ENCODE measurements at regions not wholly inside any gene's neighbourhood (a gene's known extent, or its start where the extent isn't known, plus 50 kb on each side); places are given as distances from the start of the nearest gene placed in this dataset.

DNA sequence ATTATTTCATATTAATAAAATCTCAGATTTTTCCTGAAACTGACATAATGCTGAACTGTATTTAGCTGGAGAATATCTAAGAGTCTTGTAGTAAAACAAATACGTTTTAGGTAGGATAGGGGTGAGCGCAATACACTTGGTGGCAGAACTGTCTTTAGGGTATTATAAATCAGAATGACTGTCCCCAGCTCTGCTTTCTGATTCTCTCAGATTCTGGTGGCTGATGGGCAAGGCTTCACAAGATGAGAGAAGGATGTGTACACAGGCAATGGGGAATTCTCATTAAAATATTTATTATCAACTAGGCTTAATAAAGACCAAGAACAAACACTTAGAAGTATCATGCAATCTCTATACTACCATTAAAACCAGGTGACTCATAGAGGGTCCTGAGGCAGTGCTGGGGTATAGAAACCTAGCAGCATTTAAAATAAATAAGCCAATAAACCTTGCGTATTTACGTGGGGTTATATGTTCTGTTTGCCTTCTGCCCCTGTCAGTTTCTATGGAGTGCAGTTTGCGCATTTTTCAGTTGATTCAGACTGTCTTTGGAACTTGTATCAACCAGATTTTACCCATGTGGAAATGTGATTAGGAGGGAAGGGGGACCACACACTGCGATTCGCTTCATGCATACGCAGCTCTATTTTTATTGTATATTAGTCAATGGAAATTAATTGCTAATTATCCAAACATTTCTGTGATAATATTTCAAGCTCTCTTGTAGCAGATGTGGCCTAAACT lies 1150.7 kb upstream of the WWC1 start:
- DNase-seq (ENCODE audit: low read depth) = no peak
- no peak overlapping the region for H3K4me3 ChIP-seq (ENCODE audit: low read depth, low read length)
- no peak for TF ChIP-seq MAX (IDR thresholded peaks at IDR 0.05; ENCODE audit: low read depth, low read length)
- no peak for TF ChIP-seq CTCF (IDR thresholded peaks at IDR 0.05; ENCODE audit: low read depth, low read length)
- TF ChIP-seq POLR2A (IDR thresholded peaks at IDR 0.05; ENCODE audit: extremely low read depth, insufficient read length) = no peak
- TF ChIP-seq MYC (IDR thresholded peaks at IDR 0.05; ENCODE audit: low read depth, low read length) = no peak

- H3K4me3 ChIP-seq (ENCODE audit: low read depth, low read length) = no peak overlapping the region
- DNase-seq (ENCODE audit: low read depth) = peak; percentile 2
- TF ChIP-seq MAX (IDR thresholded peaks at IDR 0.05; ENCODE audit: low read depth, low read length) (no peak), CTCF (IDR thresholded peaks at IDR 0.05; ENCODE audit: low read depth, low read length) (no peak), MYC (IDR thresholded peaks at IDR 0.05; ENCODE audit: low read depth, low read length) (no peak), POLR2A (IDR thresholded peaks at IDR 0.05; ENCODE audit: extremely low read depth, insufficient read length) (no peak)
These were observed 1147.7 kb upstream of the WWC1 start for GRCh38 chr5:167143716-167144115.

DNA sequence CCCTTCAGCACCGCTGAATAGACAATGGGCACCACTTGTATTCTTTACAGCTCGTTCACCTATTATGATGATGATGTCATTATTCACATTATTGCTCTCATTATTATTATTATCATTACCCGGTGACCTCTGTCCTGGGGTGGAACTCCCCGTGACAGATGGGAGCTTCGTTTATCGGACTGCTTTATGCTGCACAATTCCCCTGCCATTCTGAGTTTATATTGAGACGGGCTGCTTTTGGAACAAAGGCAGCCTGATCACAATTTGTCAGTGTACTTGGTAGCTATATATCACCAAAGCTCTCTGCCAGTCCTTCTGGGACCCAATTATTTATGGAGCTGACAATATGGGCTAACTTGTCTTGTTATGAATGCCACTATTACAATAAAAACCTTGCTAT lies 1145.6 kb upstream of the WWC1 start:
- no peak overlapping the region for H3K4me3 ChIP-seq (ENCODE audit: low read depth, low read length)
- no peak for TF ChIP-seq MAX (IDR thresholded peaks at IDR 0.05; ENCODE audit: low read depth, low read length)
- no peak for TF ChIP-seq MYC (IDR thresholded peaks at IDR 0.05; ENCODE audit: low read depth, low read length)
- TF ChIP-seq POLR2A (IDR thresholded peaks at IDR 0.05; ENCODE audit: extremely low read depth, insufficient read length) = no peak
- DNase-seq (ENCODE audit: low read depth) = no peak

DNA sequence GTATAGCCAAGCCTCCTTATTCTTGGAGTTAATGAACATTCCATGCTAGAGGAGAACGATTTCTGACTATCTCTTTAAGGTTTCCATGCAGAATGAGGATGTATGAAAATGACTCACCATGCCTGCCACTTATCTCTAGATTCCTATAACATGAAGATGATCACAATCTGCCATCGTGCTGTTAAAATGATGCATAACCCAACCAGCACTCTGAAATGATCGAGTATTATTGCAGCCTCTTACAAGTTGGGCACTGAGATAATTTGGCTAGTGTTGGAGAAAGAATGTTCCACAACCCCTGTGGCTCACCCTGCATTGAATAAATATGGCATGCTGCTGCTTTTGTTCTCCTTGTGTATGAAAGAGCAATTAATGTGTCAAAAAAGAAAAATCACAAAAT lies 1143.6 kb upstream of the WWC1 start:
- TF ChIP-seq MYC (IDR thresholded peaks at IDR 0.05; ENCODE audit: low read depth, low read length) (no peak), POLR2A (IDR thresholded peaks at IDR 0.05; ENCODE audit: extremely low read depth, insufficient read length) (no peak), MAX (IDR thresholded peaks at IDR 0.05; ENCODE audit: low read depth, low read length) (no peak), CTCF (IDR thresholded peaks at IDR 0.05; ENCODE audit: low read depth, low read length) (no peak)
- no peak for DNase-seq (ENCODE audit: low read depth)
- no peak overlapping the region for H3K4me3 ChIP-seq (ENCODE audit: low read depth, low read length)

GRCh38 chr5:167150661-167151060 lies 1140.8 kb upstream of the WWC1 start:
- no peak for DNase-seq (ENCODE audit: low read depth)
- no peak overlapping the region for H3K4me3 ChIP-seq (ENCODE audit: low read depth, low read length)
- TF ChIP-seq POLR2A (IDR thresholded peaks at IDR 0.05; ENCODE audit: extremely low read depth, insufficient read length) (no peak), CTCF (IDR thresholded peaks at IDR 0.05; ENCODE audit: low read depth, low read length) (no peak), MYC (IDR thresholded peaks at IDR 0.05; ENCODE audit: low read depth, low read length) (no peak), MAX (IDR thresholded peaks at IDR 0.05; ENCODE audit: low read depth, low read length) (no peak)

DNA sequence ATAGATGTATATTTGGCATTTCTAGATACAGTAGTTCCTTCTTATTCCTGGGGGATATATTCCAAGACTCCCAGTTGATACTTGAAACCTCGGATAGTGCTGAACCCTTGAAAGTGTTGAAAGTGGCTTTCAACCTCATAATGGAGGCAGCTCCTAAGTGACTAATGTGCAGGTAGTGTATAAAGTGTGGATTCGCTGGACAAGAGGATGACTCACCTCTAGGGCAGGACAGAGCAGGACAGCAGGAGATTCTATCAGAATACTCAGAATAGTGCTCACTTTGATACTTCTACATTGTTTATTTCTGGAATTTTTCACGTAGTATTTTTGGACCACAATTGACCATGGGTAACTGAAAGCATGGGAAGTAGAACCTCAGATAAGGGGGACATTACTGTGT lies 1138.9 kb upstream of the WWC1 start:
- TF ChIP-seq CTCF (IDR thresholded peaks at IDR 0.05; ENCODE audit: low read depth, low read length) (no peak), POLR2A (IDR thresholded peaks at IDR 0.05; ENCODE audit: extremely low read depth, insufficient read length) (no peak), MAX (IDR thresholded peaks at IDR 0.05; ENCODE audit: low read depth, low read length) (no peak), MYC (IDR thresholded peaks at IDR 0.05; ENCODE audit: low read depth, low read length) (no peak)
- DNase-seq (ENCODE audit: low read depth) = no peak
- H3K4me3 ChIP-seq (ENCODE audit: low read depth, low read length) = no peak overlapping the region

Data from NB4 (cell line).